Activated T-cell treated with anti-CD3 and anti-CD28 coated beads, Interleukin-2, amount 50 U/mL, for 4 hours (primary cell): ENCODE measurements at regions not wholly inside any gene's neighbourhood (a gene's known extent, or its start where the extent isn't known, plus 50 kb on each side); places are given as distances from the start of the nearest gene placed in this dataset.

Source experiments
- ATAC-seq, 2 donors: fragments of 200-7000 bp; cut with Tn5 transposase; one replicate each; pipeline ENCODE4 v1.10.0; 2021
- DNase-seq: peaks from one replicate; pipeline ENCODE4 v3.0.0-alpha.2; 2020
- H3K27me3 Mint-ChIP-seq: one replicate; pipeline ENCODE4 v1.8.0; 2021; ENCODE audit warnings: low read depth, mixed read lengths
- H3K36me3 Mint-ChIP-seq: one replicate; pipeline ENCODE4 v1.8.0; 2022; ENCODE audit warnings: mixed read lengths; ENCODE audit not compliant: insufficient read depth
- H3K4me1 Mint-ChIP-seq: one replicate; pipeline ENCODE4 v1.8.0; 2021; ENCODE audit warnings: low read depth, mixed read lengths
- H3K4me3 Mint-ChIP-seq: one replicate; pipeline ENCODE4 v1.8.0; 2021; ENCODE audit warnings: mild to moderate bottlenecking, moderate library complexity, mixed read lengths
- H3K9me3 Mint-ChIP-seq: one replicate; pipeline ENCODE4 v1.8.0; 2021; ENCODE audit warnings: mixed read lengths

DNA sequence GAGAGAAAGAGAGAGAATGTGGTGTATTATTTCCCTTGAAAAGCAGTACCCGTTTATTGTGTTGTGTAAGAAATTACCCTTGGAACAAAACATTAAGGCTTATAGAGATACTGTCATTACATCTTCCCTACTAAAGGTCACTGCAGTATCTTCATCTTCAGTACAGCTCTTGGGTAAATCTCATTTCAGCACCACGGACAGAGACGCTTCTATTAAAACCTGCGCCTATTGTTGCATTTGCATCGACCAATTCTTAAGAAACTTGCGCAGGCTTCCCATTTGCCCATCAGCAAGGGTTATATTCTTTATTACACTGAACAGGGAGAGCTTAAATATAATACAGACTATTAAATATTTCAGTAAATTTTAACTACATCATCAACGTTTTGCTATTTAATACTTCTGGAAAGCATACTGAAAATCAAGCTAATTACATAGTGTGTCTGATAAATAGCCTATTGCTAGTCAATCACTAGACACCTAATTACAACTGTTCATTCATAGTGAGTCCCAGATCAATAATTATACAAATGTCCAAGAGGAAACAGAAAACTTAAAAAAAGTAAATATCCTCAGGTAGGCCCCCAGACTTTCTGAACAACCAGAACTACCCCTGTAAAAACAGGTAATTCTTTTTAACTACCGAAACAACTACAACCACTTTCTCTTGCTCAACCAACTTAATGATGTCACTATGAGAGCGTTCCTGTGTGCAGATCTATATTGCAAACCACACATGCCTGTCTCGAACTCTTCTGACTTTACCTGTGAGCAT is 350.6 kb downstream of the LIG4 start:
- Mint-ChIP-seq H3K4me1 (peaks cover 10% of the 10 kb centered on the region), H3K4me3 (no peak overlapping the region), H3K27me3 (peaks cover 34% of the 10 kb centered on the region), H3K9me3 (peaks cover 13% of the 10 kb centered on the region), H3K36me3 (no peaks in the 10 kb centered on the region)
- ATAC-seq (no peak), DNase-seq (no peak)

DNA sequence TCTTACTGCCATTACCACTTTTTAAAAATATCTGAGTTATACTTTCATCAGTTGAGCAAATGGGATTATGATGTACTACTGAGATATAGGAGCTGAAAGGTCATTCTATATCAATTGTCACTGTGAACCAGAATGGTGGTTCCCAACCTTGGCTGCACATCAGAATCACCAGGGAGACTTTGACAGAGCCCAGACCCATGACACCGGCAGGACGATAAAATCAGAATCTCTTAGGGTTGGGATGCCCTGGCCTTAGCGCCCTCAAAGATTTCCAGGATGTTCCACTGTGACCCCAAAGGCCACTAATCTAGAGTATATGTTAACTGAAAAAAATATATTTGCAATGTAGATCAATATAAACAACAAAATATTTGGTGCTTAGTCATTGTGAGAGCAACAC is 355.1 kb downstream of the LIG4 start:
- DNase-seq, result no peak
- H3K9me3 Mint-ChIP-seq, result peaks cover 16% of the 10 kb centered on the region
- H3K4me3 Mint-ChIP-seq, result no peak overlapping the region
- H3K36me3 Mint-ChIP-seq, result no peaks in the 10 kb centered on the region
- ATAC-seq, result no peak
- H3K4me1 Mint-ChIP-seq, result peaks cover under 1% of the 10 kb centered on the region
- peaks cover 11% of the 10 kb centered on the region for H3K27me3 Mint-ChIP-seq

DNA sequence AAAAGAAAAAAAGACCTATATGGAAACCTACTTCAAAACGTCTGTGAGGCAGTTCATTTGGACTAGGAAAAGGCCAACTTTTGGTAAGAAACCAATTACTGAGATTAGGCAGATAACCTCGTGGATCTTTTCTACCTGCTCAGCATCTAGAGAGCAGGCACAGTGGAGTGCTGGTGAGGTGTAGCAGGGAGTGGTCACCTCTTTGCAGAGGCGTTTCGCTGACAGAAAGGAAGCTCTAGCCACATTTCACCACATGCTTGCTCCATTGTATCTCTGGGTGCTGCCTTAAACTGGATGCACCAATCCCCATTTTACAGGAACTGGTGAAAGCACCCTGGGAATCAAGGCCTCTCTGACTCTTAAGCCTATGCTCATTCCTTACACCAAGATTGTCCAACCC is 360.5 kb downstream of the LIG4 start:
- no peak overlapping the region for H3K4me3 Mint-ChIP-seq
- H3K36me3 Mint-ChIP-seq, result no peaks in the 10 kb centered on the region
- ATAC-seq, result no peak
- no peaks in the 10 kb centered on the region for H3K4me1 Mint-ChIP-seq
- H3K9me3 Mint-ChIP-seq, result peaks cover 7% of the 10 kb centered on the region
- no peak for DNase-seq
- no peaks in the 10 kb centered on the region for H3K27me3 Mint-ChIP-seq

DNA sequence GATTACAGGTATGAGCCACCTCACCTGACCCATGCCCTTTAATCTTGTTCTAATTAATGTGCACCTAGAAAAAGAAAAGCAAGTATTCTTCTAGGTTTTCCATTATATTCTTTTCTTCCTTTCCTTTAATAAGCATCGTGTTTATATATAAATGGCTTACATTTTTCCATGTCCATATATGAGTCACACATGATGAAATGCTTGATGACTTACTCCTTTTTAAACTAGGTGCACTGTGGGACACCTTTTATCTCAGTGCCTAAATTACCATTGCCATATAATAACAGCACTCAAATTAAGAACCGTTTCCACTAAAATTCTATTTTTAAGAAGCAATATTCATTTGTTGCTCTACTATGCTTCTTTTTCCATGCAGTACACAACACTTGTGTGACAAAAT is 363.3 kb downstream of the LIG4 start:
- peaks cover 4% of the 10 kb centered on the region for H3K9me3 Mint-ChIP-seq
- no peaks in the 10 kb centered on the region for H3K36me3 Mint-ChIP-seq
- no peak for DNase-seq
- H3K4me3 Mint-ChIP-seq, result no peak overlapping the region
- no peaks in the 10 kb centered on the region for H3K4me1 Mint-ChIP-seq
- H3K27me3 Mint-ChIP-seq, result no peaks in the 10 kb centered on the region
- ATAC-seq, result no peak

DNA sequence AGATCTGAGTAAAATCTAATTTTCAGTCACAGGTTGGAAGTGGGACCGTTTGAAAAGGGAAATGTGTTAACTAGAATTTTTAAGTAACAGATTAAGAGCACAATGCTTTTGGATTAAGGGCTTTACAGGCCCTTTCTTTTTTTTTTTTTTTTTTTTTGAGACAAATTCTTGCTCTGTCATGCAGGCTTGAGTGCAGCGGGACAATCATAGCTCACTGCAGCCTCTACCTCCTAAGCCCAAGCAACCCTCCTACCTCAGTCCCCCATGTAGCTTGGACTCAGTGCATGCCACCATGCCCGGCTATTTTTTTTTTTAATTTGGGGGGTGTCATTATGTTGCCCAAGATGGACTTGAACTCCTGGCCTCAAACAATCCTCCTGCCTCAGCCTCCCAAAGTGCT is 363.7 kb downstream of the LIG4 start:
- no peak for ATAC-seq
- peaks cover 2% of the 10 kb centered on the region for H3K9me3 Mint-ChIP-seq
- H3K4me1 Mint-ChIP-seq, result no peaks in the 10 kb centered on the region

DNA sequence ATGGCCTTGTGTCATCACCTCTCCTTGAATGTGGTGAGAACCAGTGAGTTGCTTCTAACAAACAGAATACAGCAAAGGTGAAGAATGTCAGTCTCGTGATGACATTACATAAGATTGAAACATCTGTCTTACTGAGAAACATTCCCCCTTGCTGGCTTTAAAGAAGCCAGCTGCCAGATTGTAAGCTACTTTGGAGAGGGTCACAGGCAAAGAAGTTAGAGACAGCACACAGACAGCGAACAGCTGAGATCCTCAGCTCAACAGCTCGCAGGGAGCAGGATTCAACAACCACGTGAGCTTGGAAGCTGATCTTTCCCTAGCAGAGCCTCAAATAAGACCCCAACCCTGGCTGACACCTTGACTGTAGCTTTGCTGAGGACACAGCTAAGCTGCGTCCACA is 367.9 kb downstream of the LIG4 start:
- DNase-seq, result no peak
- Mint-ChIP-seq H3K36me3 (no peaks in the 10 kb centered on the region), H3K4me1 (no peaks in the 10 kb centered on the region), H3K4me3 (no peak overlapping the region), H3K27me3 (no peaks in the 10 kb centered on the region), H3K9me3 (no peaks in the 10 kb centered on the region)
- no peak for ATAC-seq

More for the DNA sequence above, 363.7 kb downstream of the LIG4 start:
- H3K36me3 Mint-ChIP-seq, result no peaks in the 10 kb centered on the region
- DNase-seq, result no peak
- no peak overlapping the region for H3K4me3 Mint-ChIP-seq
- no peaks in the 10 kb centered on the region for H3K27me3 Mint-ChIP-seq

DNA sequence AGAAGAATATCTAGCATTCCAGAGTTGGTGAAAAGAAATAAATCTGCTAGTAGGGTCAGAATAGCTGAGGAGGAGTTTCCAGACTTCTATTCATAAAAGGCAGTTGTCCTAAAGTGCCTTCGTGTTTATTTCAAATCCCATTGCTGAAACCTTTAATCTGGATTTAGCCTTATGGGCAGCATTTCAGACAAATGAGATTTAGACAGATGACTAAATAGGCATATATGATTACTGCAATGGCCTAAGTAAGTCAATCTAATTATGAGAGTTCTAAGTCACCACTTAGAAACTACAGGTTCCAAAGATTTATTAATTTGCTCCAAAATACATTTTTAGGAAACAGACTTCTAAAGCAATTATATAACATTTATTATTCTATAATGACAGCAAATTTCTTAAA is 368.7 kb downstream of the LIG4 start:
- Mint-ChIP-seq H3K4me3 (no peak overlapping the region), H3K27me3 (no peaks in the 10 kb centered on the region), H3K9me3 (no peaks in the 10 kb centered on the region), H3K4me1 (no peaks in the 10 kb centered on the region), H3K36me3 (no peaks in the 10 kb centered on the region)
- DNase-seq, result no peak
- no peak for ATAC-seq

DNA sequence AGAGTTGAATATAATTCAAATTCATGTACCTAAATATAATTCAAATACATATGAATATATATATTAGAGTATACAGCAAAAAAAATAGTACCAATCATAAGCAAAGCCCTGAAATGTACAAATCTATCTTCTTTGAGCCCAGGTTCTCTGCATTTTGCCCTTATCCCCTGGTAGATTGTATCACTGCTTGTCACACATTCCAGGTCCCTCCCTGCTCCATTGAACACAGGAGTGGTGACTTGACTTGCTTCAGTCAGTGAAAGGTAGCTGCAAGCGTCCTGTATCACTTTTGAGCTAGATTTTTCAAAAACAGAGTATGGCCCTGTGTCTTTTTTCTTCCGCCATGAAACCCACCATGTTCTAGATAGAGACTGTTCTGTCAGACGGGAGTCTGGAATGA is 369.4 kb downstream of the LIG4 start:
- H3K4me3 Mint-ChIP-seq, result no peak overlapping the region
- H3K4me1 Mint-ChIP-seq, result no peaks in the 10 kb centered on the region
- H3K36me3 Mint-ChIP-seq, result no peaks in the 10 kb centered on the region
- no peaks in the 10 kb centered on the region for H3K27me3 Mint-ChIP-seq
- no peak for DNase-seq
- H3K9me3 Mint-ChIP-seq, result no peaks in the 10 kb centered on the region
- ATAC-seq, result no peak

DNA sequence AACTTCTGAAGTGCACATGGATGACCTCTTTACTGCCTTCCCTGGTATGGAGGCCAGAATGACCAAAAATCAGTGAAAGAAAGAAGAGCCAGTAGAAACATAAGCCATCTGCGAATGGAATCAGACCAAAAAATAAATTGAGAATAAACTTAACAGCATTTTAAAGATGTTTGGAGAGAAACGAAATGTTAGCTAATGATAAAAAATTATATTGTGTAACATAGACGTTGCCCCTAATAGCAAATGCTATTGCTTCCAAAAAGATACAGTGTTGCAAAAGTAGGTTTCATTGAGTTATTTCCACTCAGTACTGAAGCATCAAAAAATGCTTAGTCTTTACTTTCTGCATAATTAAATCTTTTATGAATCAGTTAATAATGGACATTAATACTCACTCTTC is 371.7 kb downstream of the LIG4 start:
- no peak for DNase-seq
- Mint-ChIP-seq H3K27me3 (no peaks in the 10 kb centered on the region), H3K36me3 (no peaks in the 10 kb centered on the region), H3K4me1 (no peaks in the 10 kb centered on the region), H3K9me3 (no peaks in the 10 kb centered on the region), H3K4me3 (no peak overlapping the region)
- ATAC-seq, result no peak

DNA sequence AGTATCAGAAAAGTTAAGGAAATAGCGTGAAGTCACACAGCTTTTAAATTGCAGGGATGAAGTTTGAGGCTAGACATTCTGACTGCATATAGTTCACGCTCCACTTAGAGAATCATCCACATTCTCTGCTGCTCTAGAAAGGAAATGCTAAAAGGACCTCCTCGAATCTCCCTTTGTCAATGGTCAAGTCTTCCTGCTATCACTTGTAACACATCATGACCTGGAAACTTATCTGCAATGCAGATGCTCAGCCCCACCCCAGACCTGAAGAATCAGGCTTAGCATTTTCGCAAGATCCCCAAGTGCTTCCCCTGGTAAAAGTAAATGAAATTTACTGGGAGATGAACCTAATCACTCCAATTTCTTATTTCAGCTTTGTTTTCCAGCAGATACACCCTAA is 372.1 kb downstream of the LIG4 start:
- H3K36me3 Mint-ChIP-seq, result no peaks in the 10 kb centered on the region
- ATAC-seq, result no peak
- DNase-seq, result no peak
- H3K27me3 Mint-ChIP-seq, result no peaks in the 10 kb centered on the region
- H3K4me1 Mint-ChIP-seq, result no peaks in the 10 kb centered on the region
- H3K9me3 Mint-ChIP-seq, result no peaks in the 10 kb centered on the region
- no peak overlapping the region for H3K4me3 Mint-ChIP-seq

DNA sequence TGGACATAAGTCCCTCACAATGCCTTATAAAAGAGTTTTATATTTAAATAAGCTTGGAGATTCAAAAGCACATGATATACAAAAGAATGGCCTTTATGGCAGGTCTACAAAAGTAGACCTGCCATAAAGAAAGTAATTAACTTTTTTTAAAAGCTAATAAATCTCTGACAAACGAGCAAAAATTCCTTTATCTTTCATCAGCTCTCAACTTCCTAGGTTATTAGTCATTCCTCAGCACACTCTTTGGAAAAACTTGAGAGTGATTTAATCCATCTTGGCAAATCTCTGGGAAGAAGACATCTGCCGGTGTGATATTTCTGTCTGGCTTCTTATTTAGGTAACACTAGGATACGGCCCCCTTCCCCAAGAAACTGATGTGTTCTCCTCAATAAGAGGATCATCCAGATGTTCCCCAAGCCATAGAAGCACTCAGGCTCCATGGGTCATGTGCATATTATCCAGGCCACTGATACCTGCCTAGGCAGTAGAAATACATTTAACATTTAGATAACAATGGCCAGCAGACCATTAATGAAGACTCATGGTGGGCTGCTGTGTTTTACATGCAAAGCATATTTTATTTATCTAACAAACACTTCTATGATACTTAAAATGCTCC is 372.7 kb downstream of the LIG4 start:
- no peak for DNase-seq
- no peak overlapping the region for H3K4me3 Mint-ChIP-seq
- no peaks in the 10 kb centered on the region for H3K27me3 Mint-ChIP-seq
- no peak for ATAC-seq
- H3K9me3 Mint-ChIP-seq, result no peaks in the 10 kb centered on the region
- no peaks in the 10 kb centered on the region for H3K36me3 Mint-ChIP-seq
- no peaks in the 10 kb centered on the region for H3K4me1 Mint-ChIP-seq

DNA sequence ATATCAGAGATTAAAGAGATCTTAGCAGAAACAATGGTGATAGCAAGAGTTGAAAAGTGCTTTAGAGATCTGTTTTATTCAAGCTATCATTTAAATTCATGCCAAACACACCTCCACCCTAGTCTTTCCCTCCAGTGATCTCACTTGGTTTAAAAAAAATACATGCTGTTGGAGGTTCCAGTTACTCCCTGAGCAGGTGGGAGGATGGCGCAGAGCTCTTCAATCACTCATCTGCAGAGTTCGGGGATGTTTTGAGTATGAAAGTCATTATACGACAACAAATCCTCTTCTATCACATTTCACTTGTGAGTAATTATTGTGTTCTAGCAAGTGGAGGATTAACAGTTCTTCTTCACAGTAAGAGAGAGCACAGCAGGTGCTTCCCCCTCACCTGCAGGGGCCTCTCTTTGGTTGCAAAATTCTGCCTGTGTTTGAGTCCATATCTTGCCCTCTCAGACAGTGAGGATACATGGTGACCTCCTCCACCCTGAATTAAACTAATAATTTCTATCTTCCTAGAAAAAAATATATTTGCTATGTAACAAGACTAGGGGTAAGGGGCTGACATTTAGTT is 376.7 kb downstream of the LIG4 start:
- Mint-ChIP-seq H3K36me3 (no peaks in the 10 kb centered on the region), H3K9me3 (no peaks in the 10 kb centered on the region), H3K4me1 (no peaks in the 10 kb centered on the region), H3K4me3 (no peak overlapping the region), H3K27me3 (no peaks in the 10 kb centered on the region)
- ATAC-seq (no peak), DNase-seq (no peak)

DNA sequence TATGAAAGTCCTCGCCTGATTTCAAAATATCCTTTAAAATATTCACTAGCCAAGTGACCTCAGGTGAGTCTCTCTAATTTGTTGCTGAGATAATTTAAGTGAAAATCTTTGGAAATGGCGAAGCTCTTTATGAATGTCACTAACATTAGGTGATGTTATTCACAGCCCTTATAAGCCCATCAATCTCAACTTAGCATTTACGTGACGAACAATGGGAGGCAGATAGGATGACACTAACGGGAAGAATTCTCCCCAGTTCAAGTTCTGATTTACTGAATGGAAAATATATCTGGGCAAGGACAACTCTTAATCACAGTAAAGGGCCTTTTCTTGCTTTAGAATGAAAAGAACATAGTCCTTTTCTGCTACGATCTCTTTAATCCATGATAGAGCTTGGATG is 378.7 kb downstream of the LIG4 start:
- Mint-ChIP-seq H3K4me3 (no peak overlapping the region), H3K27me3 (no peaks in the 10 kb centered on the region), H3K4me1 (no peaks in the 10 kb centered on the region), H3K36me3 (no peaks in the 10 kb centered on the region), H3K9me3 (no peaks in the 10 kb centered on the region)
- DNase-seq, result no peak
- ATAC-seq, result no peak

DNA sequence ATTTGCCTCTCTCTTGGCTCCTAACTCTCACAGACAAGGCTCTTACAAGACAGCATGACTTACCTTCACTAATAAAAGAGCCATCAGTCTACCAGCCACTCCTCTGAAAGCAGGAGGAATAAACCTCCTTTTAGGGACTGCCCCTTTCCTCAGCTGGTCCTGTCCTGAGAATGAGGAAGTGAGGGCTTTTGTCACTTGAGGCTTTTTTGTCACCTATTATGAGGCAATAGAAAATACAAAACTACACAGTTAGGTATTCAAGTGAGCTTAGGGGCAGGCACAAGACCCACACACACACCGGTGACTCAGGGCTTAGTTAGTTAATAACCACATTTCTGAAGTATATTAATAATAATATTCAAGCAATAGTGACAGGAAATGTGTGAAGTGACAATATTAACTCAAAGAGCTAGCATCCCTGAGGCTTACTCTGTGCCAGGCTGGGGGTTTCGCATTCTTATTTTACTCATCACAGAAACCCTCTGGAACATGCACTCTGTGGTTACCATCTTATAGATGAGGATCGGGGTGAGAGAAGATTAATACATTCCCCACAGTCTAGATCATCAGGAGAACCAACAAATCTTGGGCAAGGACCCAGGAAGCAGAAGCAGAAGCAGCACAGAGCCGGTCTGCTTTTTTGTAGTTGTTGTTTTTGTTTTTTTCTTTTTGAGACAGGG is 379.9 kb downstream of the LIG4 start:
- Mint-ChIP-seq H3K27me3 (no peaks in the 10 kb centered on the region), H3K9me3 (peaks cover 5% of the 10 kb centered on the region), H3K36me3 (no peaks in the 10 kb centered on the region), H3K4me1 (no peaks in the 10 kb centered on the region), H3K4me3 (no peak overlapping the region)
- ATAC-seq (no peak), DNase-seq (no peak)

DNA sequence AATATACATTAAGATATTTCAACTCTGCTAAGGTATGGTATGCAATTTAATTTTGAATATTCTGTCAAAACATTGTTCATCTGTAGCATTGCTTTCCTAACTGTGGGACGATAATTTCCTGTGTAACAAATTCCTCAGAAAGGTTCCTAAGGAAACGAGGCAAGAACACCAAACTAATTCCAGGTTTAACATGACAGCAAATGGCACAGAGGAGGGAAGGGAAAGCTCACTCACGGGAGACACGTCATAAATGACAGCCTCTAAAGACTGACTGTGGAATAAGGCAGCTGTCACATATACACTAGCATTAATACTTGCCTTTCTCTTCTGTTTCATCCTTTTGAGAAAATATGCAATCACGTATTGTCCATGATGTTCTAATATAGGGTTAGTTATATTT is 380.6 kb downstream of the LIG4 start:
- ATAC-seq (no peak), DNase-seq (no peak)
- H3K9me3 Mint-ChIP-seq, result peaks cover 8% of the 10 kb centered on the region
- no peaks in the 10 kb centered on the region for H3K27me3 Mint-ChIP-seq
- H3K36me3 Mint-ChIP-seq, result no peaks in the 10 kb centered on the region
- H3K4me1 Mint-ChIP-seq, result no peaks in the 10 kb centered on the region
- no peak overlapping the region for H3K4me3 Mint-ChIP-seq
